GM23248 (cell line): ENCODE measurements at regions not wholly inside any gene's neighbourhood (a gene's known extent, or its start where the extent isn't known, plus 50 kb on each side); places are given as distances from the start of the nearest gene placed in this dataset.

Experiments
- EZH2 ChIP-seq: fragments of 200-600 bp; sonication (generic); IDR thresholded peaks from 2 replicates; pipeline ENCODE4 v1.6.1; 2018; ENCODE audit warnings: antibody characterized with exemption, mild to moderate bottlenecking; ENCODE audit not compliant: insufficient read depth, poor library complexity, severe bottlenecking
- EZH2phosphoT487 ChIP-seq: fragments of 200-600 bp; sonication (generic); IDR thresholded peaks from 2 replicates; pipeline ENCODE4 v1.6.1; 2018; ENCODE audit warnings: antibody characterized with exemption, moderate library complexity, mild to moderate bottlenecking, low read depth; ENCODE audit not compliant: insufficient read depth

DNA sequence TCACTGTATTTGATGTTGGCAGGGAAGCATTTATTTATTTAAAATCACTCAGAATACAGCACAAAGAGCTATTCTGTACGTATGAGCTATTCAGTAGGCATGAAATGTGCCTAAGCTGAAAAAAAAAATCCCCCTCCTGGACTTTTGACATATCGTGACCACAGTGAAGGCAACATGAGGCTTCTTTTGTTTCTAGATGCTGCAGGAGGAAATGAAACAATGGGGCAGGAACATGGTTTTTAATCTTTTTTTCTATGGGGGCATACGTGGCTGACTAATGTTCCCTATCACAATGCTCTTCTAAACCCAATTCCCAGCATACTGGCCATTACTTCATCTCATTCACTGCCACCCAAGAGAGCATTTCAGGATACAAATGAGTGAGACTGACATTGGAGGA, 191.0 kb upstream of the PMFBP1 start:
- TF ChIP-seq EZH2 (no peak), EZH2phosphoT487 (no peak)
